Upper lobe of right lung (tissue), 1 donor: ENCODE measurements at regions not wholly inside any gene's neighbourhood (a gene's known extent, or its start where the extent isn't known, plus 50 kb on each side); places are given as distances from the start of the nearest gene placed in this dataset.

Experiments
- ATAC-seq: fragments of 200-7000 bp; cut with Tn5 transposase; one replicate; pipeline ENCODE4 v1.9.1; 2020; ENCODE audit warnings: mild to moderate bottlenecking, moderate library complexity
- DNase-seq: peaks from one replicate; pipeline ENCODE4 v3.0.0-alpha.2; 2020
- H3K27ac ChIP-seq: fragments of 200-600 bp; one replicate; pipeline ENCODE4 v1.8.0; 2022
- H3K27me3 ChIP-seq: fragments of 200-600 bp; one replicate; pipeline ENCODE4 v1.8.0; 2022; ENCODE audit warnings: mild to moderate bottlenecking
- H3K36me3 ChIP-seq: fragments of 200-600 bp; one replicate; pipeline ENCODE4 v1.8.0; 2022
- H3K4me1 ChIP-seq: fragments of 200-600 bp; one replicate; pipeline ENCODE4 v1.8.0; 2022
- H3K4me3 ChIP-seq: fragments of 200-600 bp; one replicate; pipeline ENCODE4 v1.8.0; 2022; ENCODE audit warnings: mild to moderate bottlenecking
- H3K9me3 ChIP-seq: fragments of 200-600 bp; one replicate; pipeline ENCODE4 v1.8.0; 2022
- intact Hi-C: fragments of 100-400 bp; cut with DNase I; formaldehyde crosslinking; loops from one replicate; pipeline ENCODE4 v1.11.0; 2022
- TF ChIP-seq, protein P1 (sequence below): fragments of 200-600 bp; IDR thresholded peaks from one replicate; pipeline ENCODE4 v1.8.0; 2022; ENCODE audit warnings: antibody characterized with exemption
- donor health status: DM: no; HTN: yes; CAD: no; lungs with severe emphysema.

- Histone ChIP-seq H3K27me3 (no peaks in the 10 kb centered on the region), H3K4me1 (no peaks in the 10 kb centered on the region), H3K36me3 (no peaks in the 10 kb centered on the region), H3K4me3 (no peak overlapping the region), H3K27ac (no peak overlapping the region), H3K9me3 (no peaks in the 10 kb centered on the region)
- ATAC-seq (no peak), DNase-seq (no peak)
- intact Hi-C loops = no loop called here
- TF ChIP-seq, protein P1, sequence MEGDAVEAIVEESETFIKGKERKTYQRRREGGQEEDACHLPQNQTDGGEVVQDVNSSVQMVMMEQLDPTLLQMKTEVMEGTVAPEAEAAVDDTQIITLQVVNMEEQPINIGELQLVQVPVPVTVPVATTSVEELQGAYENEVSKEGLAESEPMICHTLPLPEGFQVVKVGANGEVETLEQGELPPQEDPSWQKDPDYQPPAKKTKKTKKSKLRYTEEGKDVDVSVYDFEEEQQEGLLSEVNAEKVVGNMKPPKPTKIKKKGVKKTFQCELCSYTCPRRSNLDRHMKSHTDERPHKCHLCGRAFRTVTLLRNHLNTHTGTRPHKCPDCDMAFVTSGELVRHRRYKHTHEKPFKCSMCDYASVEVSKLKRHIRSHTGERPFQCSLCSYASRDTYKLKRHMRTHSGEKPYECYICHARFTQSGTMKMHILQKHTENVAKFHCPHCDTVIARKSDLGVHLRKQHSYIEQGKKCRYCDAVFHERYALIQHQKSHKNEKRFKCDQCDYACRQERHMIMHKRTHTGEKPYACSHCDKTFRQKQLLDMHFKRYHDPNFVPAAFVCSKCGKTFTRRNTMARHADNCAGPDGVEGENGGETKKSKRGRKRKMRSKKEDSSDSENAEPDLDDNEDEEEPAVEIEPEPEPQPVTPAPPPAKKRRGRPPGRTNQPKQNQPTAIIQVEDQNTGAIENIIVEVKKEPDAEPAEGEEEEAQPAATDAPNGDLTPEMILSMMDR = no peak
Observed at GRCh38 chr1:82297139-82297896, 496.6 kb downstream of the ADGRL2 start.

- H3K4me1 ChIP-seq = no peaks in the 10 kb centered on the region
- TF ChIP-seq, protein P1 = no peak
- no peak overlapping the region for H3K27ac ChIP-seq
- ATAC-seq (no peak), DNase-seq (no peak)
- H3K27me3 ChIP-seq = no peaks in the 10 kb centered on the region
- H3K9me3 ChIP-seq = no peaks in the 10 kb centered on the region
- no peak overlapping the region for H3K4me3 ChIP-seq
- intact Hi-C loops = no loop called here
- H3K36me3 ChIP-seq = no peaks in the 10 kb centered on the region
Observed at GRCh38 chr1:82287556-82287955, 486.8 kb downstream of the ADGRL2 start.

- no peak for ATAC-seq
- Histone ChIP-seq H3K27me3 (no peaks in the 10 kb centered on the region), H3K36me3 (no peaks in the 10 kb centered on the region), H3K4me3 (no peak overlapping the region), H3K9me3 (no peaks in the 10 kb centered on the region), H3K4me1 (no peaks in the 10 kb centered on the region), H3K27ac (no peak overlapping the region)
- DNase-seq = no peak
- intact Hi-C loops = no loop called here
- TF ChIP-seq, protein P1 = no peak
Observed at GRCh38 chr1:82284213-82284612, 483.5 kb downstream of the ADGRL2 start.

- H3K36me3 ChIP-seq = no peaks in the 10 kb centered on the region
- no peaks in the 10 kb centered on the region for H3K9me3 ChIP-seq
- ATAC-seq (no peak), DNase-seq (no peak)
- TF ChIP-seq, protein P1 = no peak
- intact Hi-C loops = no loop called here
- no peak overlapping the region for H3K4me3 ChIP-seq
- H3K27ac ChIP-seq = no peak overlapping the region
- H3K27me3 ChIP-seq = no peaks in the 10 kb centered on the region
- no peaks in the 10 kb centered on the region for H3K4me1 ChIP-seq
Observed at GRCh38 chr1:82279241-82279640, 478.5 kb downstream of the ADGRL2 start.

GRCh38 chr1:82273816-82274215, 473.1 kb downstream of the ADGRL2 start:
- ATAC-seq = no peak
- Histone ChIP-seq H3K27me3 (no peaks in the 10 kb centered on the region), H3K4me1 (no peaks in the 10 kb centered on the region), H3K27ac (no peak overlapping the region), H3K4me3 (no peak overlapping the region), H3K36me3 (no peaks in the 10 kb centered on the region), H3K9me3 (no peaks in the 10 kb centered on the region)
- intact Hi-C loops = no loop called here
- DNase-seq = no peak
- TF ChIP-seq, protein P1 = no peak

DNA sequence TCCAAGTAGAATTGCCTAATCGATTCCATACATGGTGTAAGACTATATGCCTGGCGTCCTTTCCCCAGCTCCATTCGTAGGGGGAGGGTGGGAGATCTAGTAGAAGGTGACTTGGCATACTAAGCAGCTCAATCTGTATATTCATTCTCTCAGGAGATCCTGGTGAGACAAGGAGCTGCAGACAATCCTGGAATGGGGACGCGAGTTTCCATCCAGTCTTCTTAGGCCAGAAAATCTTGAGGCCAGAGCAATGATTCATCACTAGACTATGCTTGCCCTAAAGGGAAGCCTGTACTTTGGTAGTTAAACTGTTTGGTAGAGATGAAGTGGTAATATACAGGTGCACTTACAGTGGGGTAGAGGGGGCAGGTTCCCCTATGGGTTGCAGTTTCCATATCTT, 468.7 kb downstream of the ADGRL2 start:
- ATAC-seq (no peak), DNase-seq (no peak)
- no peak overlapping the region for H3K27ac ChIP-seq
- H3K4me1 ChIP-seq = no peaks in the 10 kb centered on the region
- TF ChIP-seq, protein P1 = no peak
- H3K9me3 ChIP-seq = no peaks in the 10 kb centered on the region
- no peak overlapping the region for H3K4me3 ChIP-seq
- H3K36me3 ChIP-seq = no peaks in the 10 kb centered on the region
- intact Hi-C loops = no loop called here
- H3K27me3 ChIP-seq = no peaks in the 10 kb centered on the region
